ENCODE measurements at regions not wholly inside any gene's neighbourhood (a gene's known extent, or its start where the extent isn't known, plus 50 kb on each side); places are given as distances from the start of the nearest gene placed in this dataset.

DNA sequence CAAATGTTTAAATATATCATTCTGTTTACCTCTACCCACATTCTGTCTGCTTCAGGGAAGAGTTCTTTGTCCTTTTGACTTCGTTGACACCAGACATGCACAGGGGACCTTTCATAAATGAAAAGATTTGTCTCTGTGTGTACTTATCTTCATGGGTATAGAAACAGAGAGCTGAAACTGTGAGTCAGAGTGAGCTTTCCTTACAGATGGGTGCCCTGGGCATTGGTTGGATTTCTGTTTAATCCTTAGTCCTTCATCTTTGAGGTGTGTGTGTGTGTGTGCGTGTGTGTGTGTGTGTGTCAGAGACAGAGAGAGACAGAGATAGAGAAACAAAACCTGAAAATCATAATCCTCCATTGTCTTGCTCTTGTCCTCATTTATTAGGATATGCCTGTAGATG, 517.4 kb downstream of the TUSC7 start:
- TF ChIP-seq, protein P1, sequence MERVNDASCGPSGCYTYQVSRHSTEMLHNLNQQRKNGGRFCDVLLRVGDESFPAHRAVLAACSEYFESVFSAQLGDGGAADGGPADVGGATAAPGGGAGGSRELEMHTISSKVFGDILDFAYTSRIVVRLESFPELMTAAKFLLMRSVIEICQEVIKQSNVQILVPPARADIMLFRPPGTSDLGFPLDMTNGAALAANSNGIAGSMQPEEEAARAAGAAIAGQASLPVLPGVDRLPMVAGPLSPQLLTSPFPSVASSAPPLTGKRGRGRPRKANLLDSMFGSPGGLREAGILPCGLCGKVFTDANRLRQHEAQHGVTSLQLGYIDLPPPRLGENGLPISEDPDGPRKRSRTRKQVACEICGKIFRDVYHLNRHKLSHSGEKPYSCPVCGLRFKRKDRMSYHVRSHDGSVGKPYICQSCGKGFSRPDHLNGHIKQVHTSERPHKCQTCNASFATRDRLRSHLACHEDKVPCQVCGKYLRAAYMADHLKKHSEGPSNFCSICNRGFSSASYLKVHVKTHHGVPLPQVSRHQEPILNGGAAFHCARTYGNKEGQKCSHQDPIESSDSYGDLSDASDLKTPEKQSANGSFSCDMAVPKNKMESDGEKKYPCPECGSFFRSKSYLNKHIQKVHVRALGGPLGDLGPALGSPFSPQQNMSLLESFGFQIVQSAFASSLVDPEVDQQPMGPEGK (CRISPR knock-in tag; IDR thresholded peaks at IDR 0.05; ENCODE audit: borderline replicate concordance), result no peak
- no peak for TF ChIP-seq OSR1 (CRISPR knock-in tag; IDR thresholded peaks at IDR 0.05)
- TF ChIP-seq SNAI2 (CRISPR knock-in tag; IDR thresholded peaks at IDR 0.05), result no peak
- TF ChIP-seq, protein P2, sequence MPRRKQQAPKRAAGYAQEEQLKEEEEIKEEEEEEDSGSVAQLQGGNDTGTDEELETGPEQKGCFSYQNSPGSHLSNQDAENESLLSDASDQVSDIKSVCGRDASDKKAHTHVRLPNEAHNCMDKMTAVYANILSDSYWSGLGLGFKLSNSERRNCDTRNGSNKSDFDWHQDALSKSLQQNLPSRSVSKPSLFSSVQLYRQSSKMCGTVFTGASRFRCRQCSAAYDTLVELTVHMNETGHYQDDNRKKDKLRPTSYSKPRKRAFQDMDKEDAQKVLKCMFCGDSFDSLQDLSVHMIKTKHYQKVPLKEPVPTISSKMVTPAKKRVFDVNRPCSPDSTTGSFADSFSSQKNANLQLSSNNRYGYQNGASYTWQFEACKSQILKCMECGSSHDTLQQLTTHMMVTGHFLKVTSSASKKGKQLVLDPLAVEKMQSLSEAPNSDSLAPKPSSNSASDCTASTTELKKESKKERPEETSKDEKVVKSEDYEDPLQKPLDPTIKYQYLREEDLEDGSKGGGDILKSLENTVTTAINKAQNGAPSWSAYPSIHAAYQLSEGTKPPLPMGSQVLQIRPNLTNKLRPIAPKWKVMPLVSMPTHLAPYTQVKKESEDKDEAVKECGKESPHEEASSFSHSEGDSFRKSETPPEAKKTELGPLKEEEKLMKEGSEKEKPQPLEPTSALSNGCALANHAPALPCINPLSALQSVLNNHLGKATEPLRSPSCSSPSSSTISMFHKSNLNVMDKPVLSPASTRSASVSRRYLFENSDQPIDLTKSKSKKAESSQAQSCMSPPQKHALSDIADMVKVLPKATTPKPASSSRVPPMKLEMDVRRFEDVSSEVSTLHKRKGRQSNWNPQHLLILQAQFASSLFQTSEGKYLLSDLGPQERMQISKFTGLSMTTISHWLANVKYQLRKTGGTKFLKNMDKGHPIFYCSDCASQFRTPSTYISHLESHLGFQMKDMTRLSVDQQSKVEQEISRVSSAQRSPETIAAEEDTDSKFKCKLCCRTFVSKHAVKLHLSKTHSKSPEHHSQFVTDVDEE (CRISPR knock-in tag; IDR thresholded peaks at IDR 0.05), result no peak
- TF ChIP-seq, protein P3, sequence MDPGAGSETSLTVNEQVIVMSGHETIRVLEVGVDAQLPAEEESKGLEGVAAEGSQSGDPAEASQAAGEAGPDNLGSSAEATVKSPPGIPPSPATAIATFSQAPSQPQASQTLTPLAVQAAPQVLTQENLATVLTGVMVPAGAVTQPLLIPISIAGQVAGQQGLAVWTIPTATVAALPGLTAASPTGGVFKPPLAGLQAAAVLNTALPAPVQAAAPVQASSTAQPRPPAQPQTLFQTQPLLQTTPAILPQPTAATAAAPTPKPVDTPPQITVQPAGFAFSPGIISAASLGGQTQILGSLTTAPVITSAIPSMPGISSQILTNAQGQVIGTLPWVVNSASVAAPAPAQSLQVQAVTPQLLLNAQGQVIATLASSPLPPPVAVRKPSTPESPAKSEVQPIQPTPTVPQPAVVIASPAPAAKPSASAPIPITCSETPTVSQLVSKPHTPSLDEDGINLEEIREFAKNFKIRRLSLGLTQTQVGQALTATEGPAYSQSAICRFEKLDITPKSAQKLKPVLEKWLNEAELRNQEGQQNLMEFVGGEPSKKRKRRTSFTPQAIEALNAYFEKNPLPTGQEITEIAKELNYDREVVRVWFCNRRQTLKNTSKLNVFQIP (CRISPR knock-in tag; IDR thresholded peaks at IDR 0.05; ENCODE audit: borderline replicate concordance, low read depth), result no peak
- TF ChIP-seq ZFP3 (CRISPR knock-in tag; IDR thresholded peaks at IDR 0.05), result no peak
- TF ChIP-seq GLIS3 (CRISPR knock-in tag; IDR thresholded peaks at IDR 0.05), result no peak
- TF ChIP-seq TOX (CRISPR knock-in tag; IDR thresholded peaks at IDR 0.05; ENCODE audit: borderline replicate concordance), result no peak
- TF ChIP-seq, protein P4, sequence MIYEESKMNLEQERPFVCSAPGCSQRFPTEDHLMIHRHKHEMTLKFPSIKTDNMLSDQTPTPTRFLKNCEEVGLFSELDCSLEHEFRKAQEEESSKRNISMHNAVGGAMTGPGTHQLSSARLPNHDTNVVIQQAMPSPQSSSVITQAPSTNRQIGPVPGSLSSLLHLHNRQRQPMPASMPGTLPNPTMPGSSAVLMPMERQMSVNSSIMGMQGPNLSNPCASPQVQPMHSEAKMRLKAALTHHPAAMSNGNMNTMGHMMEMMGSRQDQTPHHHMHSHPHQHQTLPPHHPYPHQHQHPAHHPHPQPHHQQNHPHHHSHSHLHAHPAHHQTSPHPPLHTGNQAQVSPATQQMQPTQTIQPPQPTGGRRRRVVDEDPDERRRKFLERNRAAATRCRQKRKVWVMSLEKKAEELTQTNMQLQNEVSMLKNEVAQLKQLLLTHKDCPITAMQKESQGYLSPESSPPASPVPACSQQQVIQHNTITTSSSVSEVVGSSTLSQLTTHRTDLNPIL (CRISPR knock-in tag; IDR thresholded peaks at IDR 0.05; ENCODE audit: low read depth), result no peak
- no peak for TF ChIP-seq BACH2 (CRISPR knock-in tag; IDR thresholded peaks at IDR 0.05; ENCODE audit: borderline replicate concordance)
- no peak for TF ChIP-seq RARB (CRISPR knock-in tag; IDR thresholded peaks at IDR 0.05)
- TF ChIP-seq ZNF565 (CRISPR knock-in tag; conservative IDR thresholded peaks at IDR 0.05; ENCODE audit: low read depth), result no peak
- TF ChIP-seq, protein P5, sequence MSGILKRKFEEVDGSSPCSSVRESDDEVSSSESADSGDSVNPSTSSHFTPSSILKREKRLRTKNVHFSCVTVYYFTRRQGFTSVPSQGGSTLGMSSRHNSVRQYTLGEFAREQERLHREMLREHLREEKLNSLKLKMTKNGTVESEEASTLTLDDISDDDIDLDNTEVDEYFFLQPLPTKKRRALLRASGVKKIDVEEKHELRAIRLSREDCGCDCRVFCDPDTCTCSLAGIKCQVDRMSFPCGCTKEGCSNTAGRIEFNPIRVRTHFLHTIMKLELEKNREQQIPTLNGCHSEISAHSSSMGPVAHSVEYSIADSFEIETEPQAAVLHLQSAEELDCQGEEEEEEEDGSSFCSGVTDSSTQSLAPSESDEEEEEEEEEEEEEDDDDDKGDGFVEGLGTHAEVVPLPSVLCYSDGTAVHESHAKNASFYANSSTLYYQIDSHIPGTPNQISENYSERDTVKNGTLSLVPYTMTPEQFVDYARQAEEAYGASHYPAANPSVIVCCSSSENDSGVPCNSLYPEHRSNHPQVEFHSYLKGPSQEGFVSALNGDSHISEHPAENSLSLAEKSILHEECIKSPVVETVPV (CRISPR knock-in tag; IDR thresholded peaks at IDR 0.05), result no peak

Data from SK-N-SH treated with all-trans-retinoic acid at 6 μM for 48 hours (cell line).